Ishikawa (cell line): ENCODE measurements at regions not wholly inside any gene's neighbourhood (a gene's known extent, or its start where the extent isn't known, plus 50 kb on each side); places are given as distances from the start of the nearest gene placed in this dataset.

Experiments used
- CEBPB ChIP-seq: IDR thresholded peaks from 2 replicates; pipeline ENCODE4 v1.6.1; 2012
- CREB1 ChIP-seq: IDR thresholded peaks from 2 replicates; pipeline ENCODE4 v1.6.1; 2012; ENCODE audit warnings: low read depth
- EGR1 ChIP-seq: IDR thresholded peaks from 2 replicates; pipeline ENCODE4 v1.6.1; 2012
- EP300 ChIP-seq: IDR thresholded peaks from 2 replicates; pipeline ENCODE4 v1.6.1; 2012; ENCODE audit warnings: borderline replicate concordance
- FOXM1 ChIP-seq: IDR thresholded peaks from 2 replicates; pipeline ENCODE4 v1.6.1; 2012; ENCODE audit warnings: low read depth, borderline replicate concordance
- MAX ChIP-seq: IDR thresholded peaks from 2 replicates; pipeline ENCODE4 v1.6.1; 2012
- NFIC ChIP-seq: IDR thresholded peaks from 2 replicates; pipeline ENCODE4 v1.6.1; 2012
- RAD21 ChIP-seq: IDR thresholded peaks from 2 replicates; pipeline ENCODE4 v1.6.1; 2012; ENCODE audit warnings: low read depth
- TAF1 ChIP-seq: IDR thresholded peaks from 2 replicates; pipeline ENCODE4 v1.6.1; 2012; ENCODE audit warnings: low read depth, mild to moderate bottlenecking
- TCF12 ChIP-seq: IDR thresholded peaks from 2 replicates; pipeline ENCODE4 v1.6.1; 2012; ENCODE audit warnings: low read depth
- TEAD4 ChIP-seq: IDR thresholded peaks from 2 replicates; pipeline ENCODE4 v1.6.1; 2012
- YY1 ChIP-seq: IDR thresholded peaks from 2 replicates; pipeline ENCODE4 v1.6.1; 2012; ENCODE audit warnings: low read depth
- ZBTB7A ChIP-seq: IDR thresholded peaks from 2 replicates; pipeline ENCODE4 v1.6.1; 2012; ENCODE audit warnings: low read depth
- TF ChIP-seq, protein P1 (sequence below): IDR thresholded peaks from 2 replicates; pipeline ENCODE4 v1.6.1; 2012; ENCODE audit warnings: low read depth, mild to moderate bottlenecking
- TF ChIP-seq, protein P2 (sequence below): IDR thresholded peaks from 2 replicates; pipeline ENCODE4 v1.6.1; 2012

GRCh38 chr2:35978218-35978617 is 377.4 kb upstream of the CRIM1 start:
- no peak for TF ChIP-seq CREB1
- no peak for TF ChIP-seq CEBPB
- TF ChIP-seq, protein P1, sequence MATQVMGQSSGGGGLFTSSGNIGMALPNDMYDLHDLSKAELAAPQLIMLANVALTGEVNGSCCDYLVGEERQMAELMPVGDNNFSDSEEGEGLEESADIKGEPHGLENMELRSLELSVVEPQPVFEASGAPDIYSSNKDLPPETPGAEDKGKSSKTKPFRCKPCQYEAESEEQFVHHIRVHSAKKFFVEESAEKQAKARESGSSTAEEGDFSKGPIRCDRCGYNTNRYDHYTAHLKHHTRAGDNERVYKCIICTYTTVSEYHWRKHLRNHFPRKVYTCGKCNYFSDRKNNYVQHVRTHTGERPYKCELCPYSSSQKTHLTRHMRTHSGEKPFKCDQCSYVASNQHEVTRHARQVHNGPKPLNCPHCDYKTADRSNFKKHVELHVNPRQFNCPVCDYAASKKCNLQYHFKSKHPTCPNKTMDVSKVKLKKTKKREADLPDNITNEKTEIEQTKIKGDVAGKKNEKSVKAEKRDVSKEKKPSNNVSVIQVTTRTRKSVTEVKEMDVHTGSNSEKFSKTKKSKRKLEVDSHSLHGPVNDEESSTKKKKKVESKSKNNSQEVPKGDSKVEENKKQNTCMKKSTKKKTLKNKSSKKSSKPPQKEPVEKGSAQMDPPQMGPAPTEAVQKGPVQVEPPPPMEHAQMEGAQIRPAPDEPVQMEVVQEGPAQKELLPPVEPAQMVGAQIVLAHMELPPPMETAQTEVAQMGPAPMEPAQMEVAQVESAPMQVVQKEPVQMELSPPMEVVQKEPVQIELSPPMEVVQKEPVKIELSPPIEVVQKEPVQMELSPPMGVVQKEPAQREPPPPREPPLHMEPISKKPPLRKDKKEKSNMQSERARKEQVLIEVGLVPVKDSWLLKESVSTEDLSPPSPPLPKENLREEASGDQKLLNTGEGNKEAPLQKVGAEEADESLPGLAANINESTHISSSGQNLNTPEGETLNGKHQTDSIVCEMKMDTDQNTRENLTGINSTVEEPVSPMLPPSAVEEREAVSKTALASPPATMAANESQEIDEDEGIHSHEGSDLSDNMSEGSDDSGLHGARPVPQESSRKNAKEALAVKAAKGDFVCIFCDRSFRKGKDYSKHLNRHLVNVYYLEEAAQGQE: no peak
- TF ChIP-seq YY1: no peak
- TF ChIP-seq ZBTB7A: no peak
- TF ChIP-seq TAF1: no peak
- no peak for TF ChIP-seq TEAD4
- TF ChIP-seq, protein P2, sequence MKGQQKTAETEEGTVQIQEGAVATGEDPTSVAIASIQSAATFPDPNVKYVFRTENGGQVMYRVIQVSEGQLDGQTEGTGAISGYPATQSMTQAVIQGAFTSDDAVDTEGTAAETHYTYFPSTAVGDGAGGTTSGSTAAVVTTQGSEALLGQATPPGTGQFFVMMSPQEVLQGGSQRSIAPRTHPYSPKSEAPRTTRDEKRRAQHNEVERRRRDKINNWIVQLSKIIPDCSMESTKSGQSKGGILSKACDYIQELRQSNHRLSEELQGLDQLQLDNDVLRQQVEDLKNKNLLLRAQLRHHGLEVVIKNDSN: no peak
- TF ChIP-seq TCF12: no peak

GRCh38 chr2:35976611-35977010 is 379.0 kb upstream of the CRIM1 start:
- no peak for TF ChIP-seq YY1
- no peak for TF ChIP-seq CEBPB
- TF ChIP-seq MAX: no peak
- TF ChIP-seq TAF1: no peak
- no peak for TF ChIP-seq NFIC
- TF ChIP-seq, protein P2: no peak
- no peak for TF ChIP-seq CREB1
- no peak for TF ChIP-seq TCF12
- TF ChIP-seq EP300: no peak
- TF ChIP-seq TEAD4: no peak
- TF ChIP-seq, protein P1: no peak
- no peak for TF ChIP-seq EGR1
- no peak for TF ChIP-seq RAD21
- TF ChIP-seq ZBTB7A: no peak
- TF ChIP-seq FOXM1: no peak

DNA sequence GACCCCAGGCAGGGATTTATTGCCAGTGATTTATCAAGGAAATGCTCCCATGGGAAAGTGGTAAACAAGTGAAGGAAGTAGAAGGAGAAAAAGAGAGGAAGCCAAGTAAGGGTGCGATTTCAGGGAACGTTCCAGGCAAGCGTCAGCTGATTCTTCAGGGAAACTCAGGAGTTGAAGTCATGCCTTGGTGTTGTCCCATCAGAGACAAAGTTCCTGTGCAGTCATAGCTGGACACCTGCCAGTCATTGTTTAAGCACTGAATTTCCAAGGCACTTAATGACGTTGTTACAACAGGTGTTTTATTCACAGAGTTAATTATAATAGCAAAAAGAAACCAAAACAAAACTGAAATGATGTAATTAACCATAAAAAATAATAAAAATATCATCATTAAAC is 381.8 kb upstream of the CRIM1 start:
- TF ChIP-seq CEBPB (no peak), NFIC (peak; percentile 44; the same call in 1 of the 2 replicates)

DNA sequence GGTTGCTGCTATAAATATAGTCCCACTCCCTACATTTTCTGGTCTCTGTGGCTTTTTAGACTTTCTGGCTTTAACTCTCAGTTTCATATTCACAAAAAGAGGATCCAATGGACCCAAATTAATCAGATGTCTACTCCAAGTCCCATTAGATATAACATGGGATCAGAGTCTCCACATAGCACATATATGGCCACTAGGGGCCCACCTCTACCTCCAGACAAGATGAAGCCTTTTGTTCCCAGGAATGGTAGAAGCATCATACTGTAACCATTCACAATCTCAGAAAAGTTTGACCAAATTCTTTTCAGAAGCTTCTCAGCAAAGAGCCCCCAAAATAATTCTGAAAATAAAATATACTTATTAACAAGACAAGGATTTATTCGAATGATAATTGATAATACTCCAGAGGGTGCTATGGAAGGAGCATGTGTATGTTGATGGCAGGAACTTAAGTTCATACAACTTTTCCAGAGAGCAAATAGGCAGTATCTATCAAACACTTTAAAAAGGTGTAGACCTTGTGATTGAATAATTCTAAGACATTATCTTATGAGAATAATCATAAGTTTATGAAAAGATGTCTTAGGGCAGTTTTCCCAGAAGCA is 382.3 kb upstream of the CRIM1 start:
- no peak for TF ChIP-seq FOXM1
- peak; percentile 60 for TF ChIP-seq RAD21

GRCh38 chr2:35963824-35964223 is 391.8 kb upstream of the CRIM1 start:
- TF ChIP-seq EGR1 (no peak), ZBTB7A (no peak), RAD21 (no peak), CREB1 (no peak), TEAD4 (no peak), TAF1 (no peak), YY1 (no peak), MAX (no peak), FOXM1 (no peak), CEBPB (no peak), NFIC (no peak)
- TF ChIP-seq, protein P2: no peak
- TF ChIP-seq, protein P1: no peak
